ENCODE measurements at regions not wholly inside any gene's neighbourhood (a gene's known extent, or its start where the extent isn't known, plus 50 kb on each side); places are given as distances from the start of the nearest gene placed in this dataset.

GRCh38 chr2:57296795-57297517 lies 749.6 kb upstream of the VRK2 start:
- TF ChIP-seq CTCF (conservative IDR thresholded peaks at IDR 0.05; ENCODE audit: low read length) (no peak), EZH2phosphoT487 (IDR thresholded peaks at IDR 0.05; ENCODE audit: borderline replicate concordance) (no peak)
